Left lung (tissue), 4 donors: ENCODE measurements at regions not wholly inside any gene's neighbourhood (a gene's known extent, or its start where the extent isn't known, plus 50 kb on each side); places are given as distances from the start of the nearest gene placed in this dataset.
"Not testable (repeated sequence)": the region's sequence is repeated elsewhere in the genome, so short reads cannot be mapped to it uniquely, and the experiment has no call there.

ENCODE experiments used
- ATAC-seq: fragments of 200-7000 bp; cut with Tn5 transposase; one replicate; pipeline ENCODE4 v1.9.1; 2020; ENCODE audit warnings: moderate library complexity
- DNase-seq, 4 donors: peaks; one replicate each; pipeline ENCODE4 v3.0.0-alpha.2; 2013 to 2020
- H3K27ac ChIP-seq, 2 donors: fragments of 200-600 bp; sonication (generic) in 1 of 2; one replicate each; pipeline versions ENCODE4 v1.5.0 to v1.8.0; 2020 to 2021
- H3K27me3 ChIP-seq, 2 donors: fragments of 200-600 bp; sonication (generic) in 1 of 2; one replicate each; pipeline versions ENCODE4 v1.5.0 to v1.8.0; 2020 to 2021
- H3K36me3 ChIP-seq, 2 donors: fragments of 200-600 bp; sonication (generic) in 1 of 2; one replicate each; pipeline versions ENCODE4 v1.5.0 to v1.8.0; 2020 to 2021
- H3K4me1 ChIP-seq, 2 donors: fragments of 200-600 bp; one replicate each; pipeline ENCODE4 v1.8.0; 2021
- H3K4me3 ChIP-seq, 2 donors: fragments of 200-600 bp; sonication (generic) in 1 of 2; one replicate each; pipeline versions ENCODE4 v1.5.0 to v1.8.0; 2020 to 2021; ENCODE audit warnings: mild to moderate bottlenecking in 1 of 2
- H3K9me3 ChIP-seq, 2 donors: fragments of 200-600 bp; sonication (generic) in 1 of 2; one replicate each; pipeline versions ENCODE4 v1.5.0 to v1.8.0; 2020 to 2021
- CTCF ChIP-seq, 2 donors: fragments of 200-600 bp; sonication (generic) in 1 of 2; IDR thresholded peaks; one replicate each; pipeline versions ENCODE4 v1.5.0 to v1.8.0; 2021; ENCODE audit warnings: antibody characterized with exemption in 2 of 2
- intact Hi-C, 2 donors: fragments of 100-400 bp; cut with DNase I; formaldehyde crosslinking; loops; one replicate each; pipeline versions ENCODE4 v1.11.2 to v1.14.2; 2022
- donor health status: DM: no; HTN: yes; CAD: no.
- donor health status: DM: no; HTN: no; CAD: no.

DNA sequence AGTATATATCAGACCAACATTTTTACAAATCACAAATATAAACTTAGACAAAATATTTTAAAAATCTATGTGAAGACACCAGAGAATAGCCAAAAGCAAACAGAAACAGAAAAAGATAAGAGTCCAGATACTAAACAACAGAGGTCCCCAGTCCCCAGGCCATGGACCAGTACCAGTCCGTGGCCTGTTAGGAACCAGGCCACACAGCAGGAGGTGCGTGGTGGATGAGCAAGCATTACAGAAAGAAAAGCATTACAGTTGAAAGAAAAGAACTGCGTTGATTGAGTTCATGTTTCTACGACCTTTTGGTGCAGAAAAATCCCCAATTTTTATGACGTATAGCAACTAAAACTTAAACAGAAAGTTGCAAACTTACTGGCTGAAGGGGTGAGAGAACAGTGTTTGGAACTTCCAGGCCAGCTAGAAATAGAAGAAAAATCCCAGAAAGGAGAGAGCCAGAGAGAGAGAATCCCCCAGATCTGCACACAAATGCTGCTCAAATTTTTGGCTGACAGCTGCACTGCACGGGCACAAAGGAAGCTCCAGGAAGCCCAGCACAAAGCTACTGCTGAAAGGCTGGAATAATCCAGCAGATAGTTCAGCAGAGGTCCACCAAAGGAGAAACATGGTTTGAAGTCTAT lies 159.6 kb upstream of the C14orf180 start:
- ATAC-seq: no peak
- DNase-seq: no peak

GRCh38 chr14:104420523-104420922 lies 159.0 kb upstream of the C14orf180 start:
- H3K4me3 ChIP-seq, DNase-seq, H3K27ac ChIP-seq, H3K4me1 ChIP-seq, intact Hi-C loops, H3K9me3 ChIP-seq, H3K36me3 ChIP-seq, ATAC-seq: not testable (repeated sequence)
- peaks cover 0 to 25% of the 10 kb centered on the region in 2 donors for H3K27me3 ChIP-seq

More for the DNA sequence above, 159.6 kb upstream of the C14orf180 start:
- Histone ChIP-seq H3K36me3 (no peaks in the 10 kb centered on the region), H3K4me1 (no peaks in the 10 kb centered on the region), H3K27ac (no peak overlapping the region), H3K9me3 (no peaks in the 10 kb centered on the region), H3K4me3 (no peak overlapping the region), H3K27me3 (peaks cover 0 to 20% of the 10 kb centered on the region in 2 donors)
- intact Hi-C loops: no loop called here
- TF ChIP-seq CTCF (IDR thresholded peaks at IDR 0.05): no peak

- Histone ChIP-seq H3K36me3 (no peaks in the 10 kb centered on the region), H3K27ac (no peak overlapping the region), H3K4me1 (no peaks in the 10 kb centered on the region), H3K27me3 (peaks cover 0 to 27% of the 10 kb centered on the region in 2 donors), H3K9me3 (no peaks in the 10 kb centered on the region), H3K4me3 (no peak overlapping the region)
- TF ChIP-seq CTCF (IDR thresholded peaks at IDR 0.05): no peak
- no peak for DNase-seq
- intact Hi-C loops: no loop called here
- no peak for ATAC-seq
Observed at GRCh38 chr14:104420990-104421389, 158.6 kb upstream of the C14orf180 start.

- intact Hi-C loops: no loop called here
- H3K36me3 ChIP-seq: no peaks in the 10 kb centered on the region
- no peak for TF ChIP-seq CTCF (IDR thresholded peaks at IDR 0.05)
- no peaks in the 10 kb centered on the region for H3K9me3 ChIP-seq
- H3K27me3 ChIP-seq: peaks cover 0 to 27% of the 10 kb centered on the region in 2 donors
- no peak for ATAC-seq
- no peak overlapping the region for H3K4me3 ChIP-seq
- no peak for DNase-seq
- no peak overlapping the region for H3K27ac ChIP-seq
- no peaks in the 10 kb centered on the region for H3K4me1 ChIP-seq
Observed at GRCh38 chr14:104421401-104421821, 158.2 kb upstream of the C14orf180 start.

DNA sequence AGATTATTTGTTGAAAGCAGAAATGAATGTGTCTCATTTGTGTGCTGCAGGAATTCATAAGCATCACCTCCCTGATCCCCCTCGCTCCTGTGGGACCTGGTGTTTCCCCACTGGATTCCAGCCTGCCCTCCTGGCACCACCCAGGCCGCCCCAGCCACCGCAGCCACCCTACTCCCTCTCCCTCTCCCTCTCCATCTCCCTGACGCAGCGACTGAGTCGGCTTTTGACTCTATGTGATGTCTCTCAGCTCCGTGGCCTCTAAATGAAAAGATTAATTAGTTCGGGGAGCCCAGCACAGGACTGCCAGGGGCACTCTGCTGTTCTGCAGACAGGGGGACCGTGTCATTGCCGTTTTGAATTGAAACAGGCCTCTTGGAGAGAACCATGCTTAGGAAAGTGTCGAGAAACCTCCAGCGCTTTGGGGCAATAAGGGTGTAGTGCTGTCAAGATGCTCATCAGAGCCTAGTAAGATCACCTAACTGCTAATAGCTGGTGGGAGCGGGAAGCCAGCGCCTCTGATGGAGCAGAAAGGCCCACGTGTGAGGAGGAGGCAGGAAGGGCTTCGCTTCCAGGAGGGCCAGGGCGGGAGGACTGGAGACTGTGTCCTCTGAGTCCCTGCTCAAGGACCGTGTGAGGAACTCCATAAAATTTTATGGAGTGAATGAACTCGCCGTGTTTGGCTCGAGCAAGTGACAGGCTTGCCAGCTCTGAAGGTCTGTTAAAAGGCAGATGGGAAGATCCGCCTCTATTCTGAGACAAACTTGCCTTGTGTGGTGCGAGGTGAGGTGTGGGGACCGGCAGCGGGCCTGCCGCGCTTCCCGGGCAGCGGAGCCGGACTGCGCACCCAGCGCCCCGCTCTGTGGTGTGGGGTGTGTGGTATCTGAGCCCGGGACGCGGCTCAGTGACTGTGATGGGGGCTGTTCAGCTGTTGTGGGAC lies 157.4 kb upstream of the C14orf180 start:
- H3K9me3 ChIP-seq: no peaks in the 10 kb centered on the region
- TF ChIP-seq CTCF (IDR thresholded peaks at IDR 0.05): no peak
- H3K4me3 ChIP-seq: no peak overlapping the region
- H3K27me3 ChIP-seq: peaks cover 0 to 27% of the 10 kb centered on the region in 2 donors
- H3K36me3 ChIP-seq: no peaks in the 10 kb centered on the region
- ATAC-seq (no peak), DNase-seq (no peak)
- no peak overlapping the region for H3K27ac ChIP-seq
- intact Hi-C loops: no loop called here
- no peaks in the 10 kb centered on the region for H3K4me1 ChIP-seq
